OCI-LY3 (cell line): ENCODE measurements at regions not wholly inside any gene's neighbourhood (a gene's known extent, or its start where the extent isn't known, plus 50 kb on each side); places are given as distances from the start of the nearest gene placed in this dataset.

Experiments used
- H2AFZ ChIP-seq: fragments of 200-600, 300-600 bp; shearing (Covaris generic); 2 replicates; pipeline ENCODE4 v1.6.0; 2014; ENCODE audit warnings: antibody characterized with exemption, low read depth, low read length
- H3K27ac ChIP-seq: fragments of 200-600, 300-600 bp; sonication (generic); 2 replicates; pipeline ENCODE4 v1.5.1; 2014; ENCODE audit warnings: mild to moderate bottlenecking, low read length, moderate library complexity, mixed read lengths
- H3K27me3 ChIP-seq: fragments of 200-600, 300-600 bp; sonication (generic); 2 replicates; pipeline ENCODE4 v1.6.1; 2014; ENCODE audit warnings: low read depth, low read length, mixed read lengths
- H3K36me3 ChIP-seq: fragments of 200-600, 300-600 bp; sonication (generic); replicated peaks from 2 replicates; pipeline ENCODE3; 2014; ENCODE audit warnings: low read depth, low read length, mixed read lengths
- H3K4me1 ChIP-seq: fragments of 300-600, 200-600 bp; sonication (generic); 2 replicates; pipeline ENCODE4 v1.6.1; 2014; ENCODE audit warnings: low read length, mixed read lengths
- H3K4me2 ChIP-seq: fragments of 200-600, 300-600 bp; sonication (generic); 2 replicates; pipeline ENCODE4 v1.6.1; 2014; ENCODE audit warnings: low read length, mixed read lengths
- H3K4me3 ChIP-seq: fragments of 300-600, 200-600 bp; sonication (generic); 2 replicates; pipeline ENCODE4 v1.5.1; 2014; ENCODE audit warnings: antibody characterized with exemption, mild to moderate bottlenecking, low read length, moderate library complexity
- H3K79me2 ChIP-seq: fragments of 300-600, 200-600 bp; shearing (Covaris generic); 2 replicates; pipeline ENCODE4 v1.6.1; 2014; ENCODE audit warnings: mild to moderate bottlenecking, low read length, mixed read lengths
- H3K9ac ChIP-seq: fragments of 300-600, 200-600 bp; shearing (Covaris generic); 2 replicates; pipeline ENCODE4 v1.6.0; 2014; ENCODE audit warnings: mild to moderate bottlenecking, low read length, moderate library complexity
- H3K9me3 ChIP-seq: fragments of 200-600, 300-600 bp; shearing (Covaris generic); 2 replicates; pipeline ENCODE4 v1.6.1; 2014; ENCODE audit warnings: low read length, mixed read lengths; ENCODE audit not compliant: insufficient read depth
- H4K20me1 ChIP-seq: fragments of 200-600, 300-600 bp; sonication (generic); 2 replicates; pipeline ENCODE4 v1.6.1; 2016; ENCODE audit warnings: low read length, mixed read lengths; ENCODE audit not compliant: insufficient read depth
- EZH2phosphoT487 ChIP-seq: fragments of 200-600 bp; shearing (Covaris generic); IDR thresholded peaks from 2 replicates; pipeline ENCODE4 v1.6.1; 2018; ENCODE audit warnings: antibody characterized with exemption, mixed run types, low read depth
- TF ChIP-seq, protein P1 (sequence below): fragments of 200-600, 300-600 bp; sonication (generic); IDR thresholded peaks from 2 replicates; pipeline ENCODE4 v1.5.1; 2014; ENCODE audit warnings: antibody characterized with exemption, low read length, low read depth

DNA sequence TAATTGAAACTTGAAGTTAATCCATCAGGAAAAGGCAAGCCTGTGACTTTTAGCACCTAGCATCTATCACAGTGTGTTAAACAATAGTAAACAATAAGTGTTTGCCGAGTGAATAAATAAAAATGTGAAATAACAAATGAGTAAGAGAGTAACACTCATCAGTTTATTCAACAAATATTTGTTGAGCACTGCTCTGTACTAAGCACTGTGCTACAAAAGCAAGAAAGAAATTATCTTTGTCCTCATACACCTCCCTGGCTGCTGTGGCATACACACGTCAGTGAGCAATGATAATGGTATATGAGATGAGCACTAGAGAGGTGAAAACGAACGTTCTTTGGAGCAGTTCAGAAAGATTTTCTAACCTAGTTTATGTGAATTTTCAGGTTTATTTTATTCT is 295.0 kb upstream of the LRRC7 start:
- Histone ChIP-seq H3K79me2 (no peaks in the 10 kb centered on the region), H3K27me3 (no peaks in the 10 kb centered on the region), H3K4me3 (no peak overlapping the region), H3K27ac (no peak overlapping the region), H3K9ac (no peak overlapping the region), H4K20me1 (no peaks in the 10 kb centered on the region), H3K4me1 (no peaks in the 10 kb centered on the region), H3K9me3 (no peaks in the 10 kb centered on the region), H3K36me3 (no peaks in the 10 kb centered on the region), H3K4me2 (no peak overlapping the region), H2AFZ (no peak overlapping the region)
- TF ChIP-seq EZH2phosphoT487, result no peak
- TF ChIP-seq, protein P1, sequence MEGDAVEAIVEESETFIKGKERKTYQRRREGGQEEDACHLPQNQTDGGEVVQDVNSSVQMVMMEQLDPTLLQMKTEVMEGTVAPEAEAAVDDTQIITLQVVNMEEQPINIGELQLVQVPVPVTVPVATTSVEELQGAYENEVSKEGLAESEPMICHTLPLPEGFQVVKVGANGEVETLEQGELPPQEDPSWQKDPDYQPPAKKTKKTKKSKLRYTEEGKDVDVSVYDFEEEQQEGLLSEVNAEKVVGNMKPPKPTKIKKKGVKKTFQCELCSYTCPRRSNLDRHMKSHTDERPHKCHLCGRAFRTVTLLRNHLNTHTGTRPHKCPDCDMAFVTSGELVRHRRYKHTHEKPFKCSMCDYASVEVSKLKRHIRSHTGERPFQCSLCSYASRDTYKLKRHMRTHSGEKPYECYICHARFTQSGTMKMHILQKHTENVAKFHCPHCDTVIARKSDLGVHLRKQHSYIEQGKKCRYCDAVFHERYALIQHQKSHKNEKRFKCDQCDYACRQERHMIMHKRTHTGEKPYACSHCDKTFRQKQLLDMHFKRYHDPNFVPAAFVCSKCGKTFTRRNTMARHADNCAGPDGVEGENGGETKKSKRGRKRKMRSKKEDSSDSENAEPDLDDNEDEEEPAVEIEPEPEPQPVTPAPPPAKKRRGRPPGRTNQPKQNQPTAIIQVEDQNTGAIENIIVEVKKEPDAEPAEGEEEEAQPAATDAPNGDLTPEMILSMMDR, result no peak

DNA sequence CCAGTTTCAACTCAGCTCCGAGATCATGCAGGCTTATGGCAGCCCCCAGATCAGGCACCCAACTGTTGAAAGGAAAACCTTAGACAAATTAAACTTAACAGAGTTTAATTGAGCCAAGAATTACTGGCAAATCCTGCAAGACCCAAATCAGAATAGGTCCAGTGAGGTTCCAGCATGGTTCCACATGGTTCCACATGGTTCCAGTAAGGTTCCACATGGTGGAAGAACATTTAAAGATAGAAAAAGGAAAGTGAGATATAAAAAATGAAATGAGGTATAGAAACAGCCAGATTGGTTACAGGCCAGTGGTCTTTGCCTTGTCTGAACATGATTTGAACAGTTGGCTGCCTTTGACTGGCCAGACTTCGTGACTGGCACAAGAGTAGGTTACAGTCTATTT is 288.8 kb upstream of the LRRC7 start:
- no peak overlapping the region for H2AFZ ChIP-seq
- no peak for TF ChIP-seq EZH2phosphoT487
- TF ChIP-seq, protein P1, result no peak
- H3K27ac ChIP-seq, result no peak overlapping the region
- H3K4me2 ChIP-seq, result no peak overlapping the region
- H3K79me2 ChIP-seq, result no peaks in the 10 kb centered on the region
- H4K20me1 ChIP-seq, result no peaks in the 10 kb centered on the region
- no peak overlapping the region for H3K4me3 ChIP-seq
- H3K27me3 ChIP-seq, result no peaks in the 10 kb centered on the region
- H3K36me3 ChIP-seq, result no peaks in the 10 kb centered on the region
- H3K4me1 ChIP-seq, result no peaks in the 10 kb centered on the region
- H3K9me3 ChIP-seq, result no peaks in the 10 kb centered on the region
- H3K9ac ChIP-seq, result no peak overlapping the region

DNA sequence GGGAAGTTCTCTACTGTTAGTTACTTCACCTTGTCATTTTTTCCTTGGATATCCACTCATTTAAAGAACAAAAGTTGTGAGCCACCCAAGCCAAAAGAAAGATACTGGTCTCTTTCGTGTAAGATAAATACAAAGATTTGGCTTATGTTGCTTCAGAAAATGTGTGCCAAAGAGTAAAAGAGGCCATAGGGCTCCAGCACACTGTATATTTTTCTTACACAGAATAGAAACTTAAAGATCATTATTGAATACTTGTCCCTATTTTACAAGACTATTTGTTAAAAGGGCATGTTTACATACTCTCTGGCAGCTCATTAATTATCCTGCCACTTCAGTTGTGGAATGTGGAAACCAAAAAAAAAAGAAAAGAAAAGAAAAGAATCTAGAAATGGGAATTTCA is 284.2 kb upstream of the LRRC7 start:
- Histone ChIP-seq H3K36me3 (no peaks in the 10 kb centered on the region), H3K9me3 (no peaks in the 10 kb centered on the region), H3K4me2 (no peak overlapping the region), H3K79me2 (no peaks in the 10 kb centered on the region), H2AFZ (no peak overlapping the region), H3K4me3 (no peak overlapping the region), H3K9ac (no peak overlapping the region), H4K20me1 (no peaks in the 10 kb centered on the region), H3K4me1 (no peaks in the 10 kb centered on the region), H3K27ac (no peak overlapping the region), H3K27me3 (no peaks in the 10 kb centered on the region)
- TF ChIP-seq, protein P1, result no peak
- TF ChIP-seq EZH2phosphoT487, result no peak

DNA sequence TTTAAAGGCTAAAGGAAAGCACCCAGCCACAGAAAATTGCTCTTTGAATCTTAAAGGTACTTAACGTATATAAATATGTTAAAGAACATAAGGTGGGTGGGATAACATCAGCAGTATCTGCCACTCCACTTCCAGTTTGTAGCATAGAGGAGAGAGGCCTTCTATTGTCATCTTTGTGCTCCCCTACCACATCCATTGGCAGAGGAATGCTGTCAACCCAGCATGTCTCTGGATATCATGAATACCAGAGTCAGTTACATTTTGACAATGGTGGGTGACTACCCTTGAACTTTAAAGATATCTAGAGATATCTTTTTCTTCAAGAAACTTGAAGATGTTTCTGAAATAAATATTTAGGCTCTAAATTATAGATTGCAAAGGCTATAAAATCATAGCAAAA is 283.2 kb upstream of the LRRC7 start:
- Histone ChIP-seq H3K4me1 (no peaks in the 10 kb centered on the region), H3K79me2 (no peaks in the 10 kb centered on the region), H3K36me3 (no peaks in the 10 kb centered on the region), H4K20me1 (no peaks in the 10 kb centered on the region), H3K27me3 (no peaks in the 10 kb centered on the region), H3K4me2 (no peak overlapping the region), H3K9me3 (no peaks in the 10 kb centered on the region), H3K4me3 (no peak overlapping the region), H3K9ac (no peak overlapping the region), H3K27ac (no peak overlapping the region), H2AFZ (no peak overlapping the region)
- TF ChIP-seq EZH2phosphoT487, result no peak

DNA sequence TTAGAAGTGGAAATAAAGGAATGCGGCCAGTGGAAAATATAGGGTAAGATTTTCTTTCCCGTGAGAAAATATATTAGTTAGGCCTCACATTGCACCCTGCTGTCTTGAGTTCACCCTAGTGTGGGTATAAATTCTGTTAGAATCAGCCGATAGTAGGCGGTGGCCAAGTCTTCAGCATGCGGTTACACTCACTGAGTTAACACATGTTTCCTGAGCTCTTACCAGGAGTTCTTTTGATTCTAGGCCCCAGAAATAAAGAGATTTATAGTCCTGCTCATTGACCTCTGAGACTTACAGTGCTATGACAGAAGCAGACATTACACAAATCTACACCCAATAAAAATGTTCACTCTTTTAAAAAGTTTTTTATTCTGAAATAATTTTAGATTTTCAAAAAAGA is 279.3 kb upstream of the LRRC7 start:
- Histone ChIP-seq H3K27me3 (no peaks in the 10 kb centered on the region), H3K79me2 (no peaks in the 10 kb centered on the region), H3K36me3 (no peaks in the 10 kb centered on the region), H3K9me3 (no peaks in the 10 kb centered on the region), H2AFZ (no peak overlapping the region), H3K27ac (no peak overlapping the region), H3K4me3 (no peak overlapping the region), H4K20me1 (no peaks in the 10 kb centered on the region), H3K9ac (no peak overlapping the region), H3K4me2 (no peak overlapping the region), H3K4me1 (no peaks in the 10 kb centered on the region)
- TF ChIP-seq, protein P1, result no peak
- TF ChIP-seq EZH2phosphoT487, result no peak
